ENCODE measurements at regions not wholly inside any gene's neighbourhood (a gene's known extent, or its start where the extent isn't known, plus 50 kb on each side); places are given as distances from the start of the nearest gene placed in this dataset.

DNA sequence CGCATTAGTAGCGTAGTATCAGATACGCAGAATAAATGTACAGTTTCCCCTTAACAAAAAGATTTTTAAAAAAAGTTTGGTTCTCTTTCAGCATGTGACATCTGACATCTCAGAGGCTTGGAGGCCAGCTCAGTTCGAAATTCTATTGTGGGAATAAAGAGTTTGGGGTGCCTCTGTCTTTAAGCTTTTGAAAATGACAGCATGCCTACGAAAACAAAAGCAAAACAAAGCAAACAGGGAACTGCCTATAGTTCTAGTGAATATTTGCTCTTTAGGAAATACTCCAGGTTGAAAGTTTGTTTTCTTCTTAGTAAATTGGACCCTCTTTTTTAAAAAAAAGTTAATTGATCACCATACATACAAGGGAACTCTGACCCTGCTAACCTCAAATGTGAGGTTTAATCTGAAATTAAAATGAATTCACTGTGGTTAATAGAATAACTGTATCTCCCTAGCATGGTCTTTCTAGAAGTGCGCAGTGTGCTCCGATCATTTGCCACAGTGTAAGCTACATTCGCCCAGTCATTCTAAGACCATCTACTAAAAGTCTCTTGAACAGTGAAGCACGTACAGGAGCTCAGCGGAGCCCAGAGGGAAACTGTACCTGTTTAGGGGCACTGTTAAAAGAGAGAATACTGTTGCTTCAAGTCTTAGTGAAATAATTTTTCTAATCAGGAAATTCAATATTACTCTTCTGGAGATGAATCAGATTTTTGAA, 347.0 kb upstream of the CDH2 start:
- Mint-ChIP-seq H3K4me3 (no peak overlapping the region), H3K27ac (0 out of 7 replicates have a peak overlapping the region, but pooled peaks of 1 of the 3 experiments have one; percentile 7), H3K4me1 (peaks cover 18 to 23% of the 10 kb centered on the region in 2 experiments), H3K9me3 (no peaks in the 10 kb centered on the region; a peak in 1 of 5 replicates), H3K36me3 (ENCODE audit: insufficient read depth in 1 of 3, low read depth in 3 of 3) (no peaks in the 10 kb centered on the region), H3K27me3 (ENCODE audit: low read depth) (no peaks in the 10 kb centered on the region; the same call in 1 of the 2 replicates)
- Histone ChIP-seq H3K23ac (ENCODE audit: insufficient read length, low read depth, low read length) (no peak overlapping the region), H3K56ac (ENCODE audit: insufficient read length, low read depth, low read length) (no peak overlapping the region), H3K9me3 (ENCODE audit: control insufficient read depth, low read depth, low read length) (no peaks in the 10 kb centered on the region), H3K27ac (ENCODE audit: insufficient read length, low read depth, low read length) (no peak overlapping the region), H3T11ph (ENCODE audit: low read length) (no peak overlapping the region), H2AFZ (ENCODE audit: low read length) (no peak overlapping the region), H2BK20ac (ENCODE audit: low read depth, low read length, poor library complexity, severe bottlenecking) (no peak overlapping the region), H2BK5ac (ENCODE audit: insufficient read length, low read length) (no peak overlapping the region), H2BK12ac (ENCODE audit: insufficient read length, low read depth, low read length) (no peak overlapping the region), H2BK15ac (ENCODE audit: low read depth, low read length) (no peak overlapping the region), H3K9ac (ENCODE audit: extremely low read depth, insufficient read length, low read length) (no peak overlapping the region), H3K18ac (ENCODE audit: insufficient read length, low read depth, low read length) (no peak overlapping the region), H2AK5ac (ENCODE audit: insufficient read length, low read length) (no peak overlapping the region), H4K8ac (replicated peaks; ENCODE audit: insufficient read length, low read depth, low read length) (no peak overlapping the region), H4K91ac (ENCODE audit: insufficient read length, low read depth, low read length) (no peak overlapping the region), H3K27me3 (ENCODE audit: insufficient read depth, low read length) (no peaks in the 10 kb centered on the region), H3K4me2 (ENCODE audit: insufficient read depth, insufficient read length, low read length) (no peak overlapping the region), H3K79me2 (ENCODE audit: insufficient read depth, low read length) (no peaks in the 10 kb centered on the region), H4K5ac (ENCODE audit: insufficient read length, low read depth, low read length) (no peak overlapping the region), H3K79me1 (ENCODE audit: insufficient read depth, low read depth, low read length, poor library complexity, severe bottlenecking) (no peaks in the 10 kb centered on the region), H2BK120ac (ENCODE audit: low read depth, low read length, poor library complexity, severe bottlenecking) (no peak overlapping the region), H3K4ac (ENCODE audit: low read depth, low read length) (no peak overlapping the region), H3K4me1 (ENCODE audit: insufficient read depth, low read length) (no peaks in the 10 kb centered on the region; the same call in 1 of the 2 replicates), H3K23me2 (ENCODE audit: insufficient read length, low read depth, low read length, poor library complexity, severe bottlenecking) (no peaks in the 10 kb centered on the region), H3K14ac (ENCODE audit: insufficient read depth, low read length) (no peak overlapping the region), H4K20me1 (ENCODE audit: control insufficient read depth, insufficient read depth, insufficient read length) (no peaks in the 10 kb centered on the region)
- TF ChIP-seq, protein P1, sequence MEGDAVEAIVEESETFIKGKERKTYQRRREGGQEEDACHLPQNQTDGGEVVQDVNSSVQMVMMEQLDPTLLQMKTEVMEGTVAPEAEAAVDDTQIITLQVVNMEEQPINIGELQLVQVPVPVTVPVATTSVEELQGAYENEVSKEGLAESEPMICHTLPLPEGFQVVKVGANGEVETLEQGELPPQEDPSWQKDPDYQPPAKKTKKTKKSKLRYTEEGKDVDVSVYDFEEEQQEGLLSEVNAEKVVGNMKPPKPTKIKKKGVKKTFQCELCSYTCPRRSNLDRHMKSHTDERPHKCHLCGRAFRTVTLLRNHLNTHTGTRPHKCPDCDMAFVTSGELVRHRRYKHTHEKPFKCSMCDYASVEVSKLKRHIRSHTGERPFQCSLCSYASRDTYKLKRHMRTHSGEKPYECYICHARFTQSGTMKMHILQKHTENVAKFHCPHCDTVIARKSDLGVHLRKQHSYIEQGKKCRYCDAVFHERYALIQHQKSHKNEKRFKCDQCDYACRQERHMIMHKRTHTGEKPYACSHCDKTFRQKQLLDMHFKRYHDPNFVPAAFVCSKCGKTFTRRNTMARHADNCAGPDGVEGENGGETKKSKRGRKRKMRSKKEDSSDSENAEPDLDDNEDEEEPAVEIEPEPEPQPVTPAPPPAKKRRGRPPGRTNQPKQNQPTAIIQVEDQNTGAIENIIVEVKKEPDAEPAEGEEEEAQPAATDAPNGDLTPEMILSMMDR (conservative IDR thresholded peaks at IDR 0.05): no peak
- no peak for DNase-seq
- WGBS (ENCODE audit: extremely low coverage, insufficient read length, low lambda C conversion rate): no CpG with 5 or more reads among the region's 10 CpGs
